Activated CD4-positive, alpha-beta T cell treated with anti-CD3 and anti-CD28 coated beads for 48 hours (primary cell): ENCODE measurements at regions not wholly inside any gene's neighbourhood (a gene's known extent, or its start where the extent isn't known, plus 50 kb on each side); places are given as distances from the start of the nearest gene placed in this dataset.

ENCODE experiments used
- DNase-seq: peaks from one replicate; pipeline ENCODE4 v3.0.0-alpha.2; 2020

GRCh38 chr6:165814679-165815078 lies 151.6 kb upstream of the PDE10A start:
- no peak for DNase-seq

- no peak for DNase-seq
Observed at GRCh38 chr6:165811512-165811911, 148.5 kb upstream of the PDE10A start.

- no peak for DNase-seq
Observed at GRCh38 chr6:165808021-165808420, 145.0 kb upstream of the PDE10A start.

- no peak for DNase-seq
Observed at GRCh38 chr6:165807249-165807960, 144.4 kb upstream of the PDE10A start.

GRCh38 chr6:165806126-165806810 lies 143.2 kb upstream of the PDE10A start:
- no peak for DNase-seq

GRCh38 chr6:165805636-165806035 lies 142.6 kb upstream of the PDE10A start:
- DNase-seq, result no peak

GRCh38 chr6:165805067-165805555 lies 142.1 kb upstream of the PDE10A start:
- DNase-seq, result no peak

GRCh38 chr6:165804331-165805066 lies 141.5 kb upstream of the PDE10A start:
- no peak for DNase-seq

- DNase-seq, result no peak
Observed at GRCh38 chr6:165800337-165800736, 137.3 kb upstream of the PDE10A start.

GRCh38 chr6:165799391-165800153 lies 136.5 kb upstream of the PDE10A start:
- no peak for DNase-seq

GRCh38 chr6:165798991-165799390 lies 135.9 kb upstream of the PDE10A start:
- DNase-seq, result no peak

GRCh38 chr6:165794179-165794601 lies 131.1 kb upstream of the PDE10A start:
- DNase-seq, result no peak

GRCh38 chr6:165793287-165793825 lies 130.3 kb upstream of the PDE10A start:
- DNase-seq, result no peak

- DNase-seq, result no peak
Observed at GRCh38 chr6:165791876-165792437, 128.9 kb upstream of the PDE10A start.

GRCh38 chr6:165791306-165791705 lies 128.3 kb upstream of the PDE10A start:
- no peak for DNase-seq

GRCh38 chr6:165782812-165783211 lies 119.8 kb upstream of the PDE10A start:
- no peak for DNase-seq

GRCh38 chr6:165782134-165782533 lies 119.1 kb upstream of the PDE10A start:
- DNase-seq, result no peak

GRCh38 chr6:165777680-165778079 lies 114.6 kb upstream of the PDE10A start:
- no peak for DNase-seq

- DNase-seq, result no peak
Observed at GRCh38 chr6:165776691-165777090, 113.7 kb upstream of the PDE10A start.

GRCh38 chr6:165775721-165776120 lies 112.7 kb upstream of the PDE10A start:
- no peak for DNase-seq

- DNase-seq, result no peak
Observed at GRCh38 chr6:165774903-165775601, 112.0 kb upstream of the PDE10A start.
